ENCODE measurements at regions not wholly inside any gene's neighbourhood (a gene's known extent, or its start where the extent isn't known, plus 50 kb on each side); places are given as distances from the start of the nearest gene placed in this dataset.

DNA sequence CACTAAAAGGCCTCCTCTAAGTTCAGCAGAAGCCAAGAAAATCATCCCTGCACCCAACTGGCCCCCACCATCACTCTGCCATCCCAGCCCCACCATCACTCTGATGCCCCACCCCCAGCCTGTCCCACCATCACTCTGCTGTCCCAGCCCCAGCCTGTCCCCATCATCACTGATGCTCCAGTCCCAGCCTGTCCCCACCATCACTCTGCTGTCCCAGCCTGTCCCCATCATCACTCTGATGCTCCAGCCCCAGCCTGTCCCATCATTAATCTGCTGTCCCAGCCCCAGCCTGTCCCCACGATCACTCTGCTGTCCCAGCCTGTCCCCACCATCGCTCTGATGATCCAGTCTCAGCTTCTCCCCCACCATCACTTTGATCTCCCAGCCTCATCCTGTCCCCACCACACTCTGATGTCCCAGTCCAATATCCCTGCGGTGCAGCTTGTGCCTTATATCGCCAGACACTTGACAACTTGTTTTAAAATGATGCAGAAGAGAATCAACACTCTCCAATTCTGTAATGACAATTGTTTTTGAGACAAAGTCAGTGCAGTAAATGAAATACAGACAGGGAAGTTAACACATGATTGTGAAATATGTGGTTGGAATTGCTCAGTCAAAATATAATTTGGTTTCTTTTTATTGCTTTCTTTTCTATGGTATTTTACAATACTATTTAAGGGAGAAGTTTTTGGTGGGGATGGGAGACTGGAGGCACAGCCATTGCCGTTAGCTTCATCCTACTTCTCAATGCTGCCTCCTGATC is 100.8 kb downstream of the TNFAIP3 start (continued):
- TF ChIP-seq REST (IDR thresholded peaks at IDR 0.05; ENCODE audit: unreplicated experiment): no peak

- Histone ChIP-seq H3K27ac (ENCODE audit: low read depth) (no peak overlapping the region), H3F3A (replicated peaks; ENCODE audit: low read depth) (no peaks in the 10 kb centered on the region), H2AFZ (no peak overlapping the region), H3K9me2 (ENCODE audit: insufficient read depth) (peaks cover 3% of the 10 kb centered on the region; the same call in 1 of the 2 replicates), H3K4me3 (no peak overlapping the region), H4K20me1 (replicated peaks; ENCODE audit: insufficient read depth) (no peaks in the 10 kb centered on the region), H3K27me3 (ENCODE audit: insufficient read depth) (no peaks in the 10 kb centered on the region), H3K79me2 (replicated peaks; ENCODE audit: insufficient read depth) (no peaks in the 10 kb centered on the region), H3K4me2 (no peak overlapping the region), H3K36me3 (ENCODE audit: insufficient read depth) (no peaks in the 10 kb centered on the region), H3K4me1 (ENCODE audit: insufficient read depth) (no peaks in the 10 kb centered on the region)
- ATAC-seq: no peak
- H3K36me3 Mint-ChIP-seq (ENCODE audit: low read depth): no peaks in the 10 kb centered on the region
- no peaks in the 10 kb centered on the region for H3K4me1 Mint-ChIP-seq
- no peaks in the 10 kb centered on the region for H3K9me3 Mint-ChIP-seq
- H3K4me3 Mint-ChIP-seq: no peak overlapping the region
- H3K27me3 Mint-ChIP-seq (ENCODE audit: insufficient read depth, low read depth, poor library complexity): no peaks in the 10 kb centered on the region
- TF ChIP-seq CREB1 (CRISPR knock-in tag; IDR thresholded peaks at IDR 0.05; ENCODE audit: low read depth): no peak
- TF ChIP-seq, protein P1, sequence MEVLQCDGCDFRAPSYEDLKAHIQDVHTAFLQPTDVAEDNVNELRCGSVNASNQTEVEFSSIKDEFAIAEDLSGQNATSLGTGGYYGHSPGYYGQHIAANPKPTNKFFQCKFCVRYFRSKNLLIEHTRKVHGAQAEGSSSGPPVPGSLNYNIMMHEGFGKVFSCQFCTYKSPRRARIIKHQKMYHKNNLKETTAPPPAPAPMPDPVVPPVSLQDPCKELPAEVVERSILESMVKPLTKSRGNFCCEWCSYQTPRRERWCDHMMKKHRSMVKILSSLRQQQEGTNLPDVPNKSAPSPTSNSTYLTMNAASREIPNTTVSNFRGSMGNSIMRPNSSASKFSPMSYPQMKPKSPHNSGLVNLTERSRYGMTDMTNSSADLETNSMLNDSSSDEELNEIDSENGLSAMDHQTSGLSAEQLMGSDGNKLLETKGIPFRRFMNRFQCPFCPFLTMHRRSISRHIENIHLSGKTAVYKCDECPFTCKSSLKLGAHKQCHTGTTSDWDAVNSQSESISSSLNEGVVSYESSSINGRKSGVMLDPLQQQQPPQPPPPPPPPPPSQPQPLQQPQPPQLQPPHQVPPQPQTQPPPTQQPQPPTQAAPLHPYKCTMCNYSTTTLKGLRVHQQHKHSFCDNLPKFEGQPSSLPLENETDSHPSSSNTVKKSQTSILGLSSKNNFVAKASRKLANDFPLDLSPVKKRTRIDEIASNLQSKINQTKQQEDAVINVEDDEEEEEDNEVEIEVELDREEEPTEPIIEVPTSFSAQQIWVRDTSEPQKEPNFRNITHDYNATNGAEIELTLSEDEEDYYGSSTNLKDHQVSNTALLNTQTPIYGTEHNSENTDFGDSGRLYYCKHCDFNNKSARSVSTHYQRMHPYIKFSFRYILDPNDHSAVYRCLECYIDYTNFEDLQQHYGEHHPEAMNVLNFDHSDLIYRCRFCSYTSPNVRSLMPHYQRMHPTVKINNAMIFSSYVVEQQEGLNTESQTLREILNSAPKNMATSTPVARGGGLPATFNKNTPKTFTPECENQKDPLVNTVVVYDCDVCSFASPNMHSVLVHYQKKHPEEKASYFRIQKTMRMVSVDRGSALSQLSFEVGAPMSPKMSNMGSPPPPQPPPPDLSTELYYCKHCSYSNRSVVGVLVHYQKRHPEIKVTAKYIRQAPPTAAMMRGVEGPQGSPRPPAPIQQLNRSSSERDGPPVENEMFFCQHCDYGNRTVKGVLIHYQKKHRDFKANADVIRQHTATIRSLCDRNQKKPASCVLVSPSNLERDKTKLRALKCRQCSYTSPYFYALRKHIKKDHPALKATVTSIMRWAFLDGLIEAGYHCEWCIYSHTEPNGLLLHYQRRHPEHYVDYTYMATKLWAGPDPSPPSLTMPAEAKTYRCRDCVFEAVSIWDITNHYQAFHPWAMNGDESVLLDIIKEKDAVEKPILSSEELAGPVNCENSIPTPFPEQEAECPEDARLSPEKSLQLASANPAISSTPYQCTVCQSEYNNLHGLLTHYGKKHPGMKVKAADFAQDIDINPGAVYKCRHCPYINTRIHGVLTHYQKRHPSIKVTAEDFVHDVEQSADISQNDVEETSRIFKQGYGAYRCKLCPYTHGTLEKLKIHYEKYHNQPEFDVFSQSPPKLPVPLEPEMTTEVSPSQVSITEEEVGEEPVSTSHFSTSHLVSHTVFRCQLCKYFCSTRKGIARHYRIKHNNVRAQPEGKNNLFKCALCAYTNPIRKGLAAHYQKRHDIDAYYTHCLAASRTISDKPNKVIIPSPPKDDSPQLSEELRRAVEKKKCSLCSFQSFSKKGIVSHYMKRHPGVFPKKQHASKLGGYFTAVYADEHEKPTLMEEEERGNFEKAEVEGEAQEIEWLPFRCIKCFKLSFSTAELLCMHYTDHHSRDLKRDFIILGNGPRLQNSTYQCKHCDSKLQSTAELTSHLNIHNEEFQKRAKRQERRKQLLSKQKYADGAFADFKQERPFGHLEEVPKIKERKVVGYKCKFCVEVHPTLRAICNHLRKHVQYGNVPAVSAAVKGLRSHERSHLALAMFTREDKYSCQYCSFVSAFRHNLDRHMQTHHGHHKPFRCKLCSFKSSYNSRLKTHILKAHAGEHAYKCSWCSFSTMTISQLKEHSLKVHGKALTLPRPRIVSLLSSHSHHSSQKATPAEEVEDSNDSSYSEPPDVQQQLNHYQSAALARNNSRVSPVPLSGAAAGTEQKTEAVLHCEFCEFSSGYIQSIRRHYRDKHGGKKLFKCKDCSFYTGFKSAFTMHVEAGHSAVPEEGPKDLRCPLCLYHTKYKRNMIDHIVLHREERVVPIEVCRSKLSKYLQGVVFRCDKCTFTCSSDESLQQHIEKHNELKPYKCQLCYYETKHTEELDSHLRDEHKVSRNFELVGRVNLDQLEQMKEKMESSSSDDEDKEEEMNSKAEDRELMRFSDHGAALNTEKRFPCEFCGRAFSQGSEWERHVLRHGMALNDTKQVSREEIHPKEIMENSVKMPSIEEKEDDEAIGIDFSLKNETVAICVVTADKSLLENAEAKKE (CRISPR knock-in tag; IDR thresholded peaks at IDR 0.05): no peak
- no peak for TF ChIP-seq ETS1 (IDR thresholded peaks at IDR 0.05)
- no peak for TF ChIP-seq STAT1 (IDR thresholded peaks at IDR 0.05; ENCODE audit: unreplicated experiment)
- no peak for TF ChIP-seq ZNF114 (CRISPR knock-in tag; IDR thresholded peaks at IDR 0.05)
- TF ChIP-seq, protein P2, sequence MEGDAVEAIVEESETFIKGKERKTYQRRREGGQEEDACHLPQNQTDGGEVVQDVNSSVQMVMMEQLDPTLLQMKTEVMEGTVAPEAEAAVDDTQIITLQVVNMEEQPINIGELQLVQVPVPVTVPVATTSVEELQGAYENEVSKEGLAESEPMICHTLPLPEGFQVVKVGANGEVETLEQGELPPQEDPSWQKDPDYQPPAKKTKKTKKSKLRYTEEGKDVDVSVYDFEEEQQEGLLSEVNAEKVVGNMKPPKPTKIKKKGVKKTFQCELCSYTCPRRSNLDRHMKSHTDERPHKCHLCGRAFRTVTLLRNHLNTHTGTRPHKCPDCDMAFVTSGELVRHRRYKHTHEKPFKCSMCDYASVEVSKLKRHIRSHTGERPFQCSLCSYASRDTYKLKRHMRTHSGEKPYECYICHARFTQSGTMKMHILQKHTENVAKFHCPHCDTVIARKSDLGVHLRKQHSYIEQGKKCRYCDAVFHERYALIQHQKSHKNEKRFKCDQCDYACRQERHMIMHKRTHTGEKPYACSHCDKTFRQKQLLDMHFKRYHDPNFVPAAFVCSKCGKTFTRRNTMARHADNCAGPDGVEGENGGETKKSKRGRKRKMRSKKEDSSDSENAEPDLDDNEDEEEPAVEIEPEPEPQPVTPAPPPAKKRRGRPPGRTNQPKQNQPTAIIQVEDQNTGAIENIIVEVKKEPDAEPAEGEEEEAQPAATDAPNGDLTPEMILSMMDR (conservative IDR thresholded peaks at IDR 0.05; ENCODE audit: low read depth in 2 of 2): no peak
- TF ChIP-seq NANOG (IDR thresholded peaks at IDR 0.05; ENCODE audit: borderline replicate concordance): no peak
- H3K27ac Mint-ChIP-seq: no peak overlapping the region
- DNase-seq (ENCODE audit: low spot score): no peak
Observed at GRCh38 chr6:137968455-137968804, 101.4 kb downstream of the TNFAIP3 start.
